ENCODE measurements at regions not wholly inside any gene's neighbourhood (a gene's known extent, or its start where the extent isn't known, plus 50 kb on each side); places are given as distances from the start of the nearest gene placed in this dataset.

DNA sequence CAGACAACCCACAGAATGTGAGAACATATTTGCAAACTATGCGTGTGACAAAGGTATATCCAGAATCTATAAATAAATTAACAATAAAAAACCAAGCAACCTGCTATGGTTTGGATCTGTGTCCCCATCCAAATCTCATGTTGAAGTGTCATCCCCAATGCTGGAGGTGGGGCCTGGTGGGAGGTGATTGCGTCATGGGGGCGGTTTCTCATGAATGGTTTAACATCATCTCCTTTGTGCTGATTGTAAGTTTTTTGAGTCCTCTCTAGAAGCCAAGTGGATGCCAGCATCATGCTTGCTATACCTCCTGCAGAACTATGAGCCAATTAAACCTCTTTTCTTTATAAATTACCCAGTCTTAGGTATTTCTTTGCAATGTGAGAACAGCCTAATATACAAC lies 335.4 kb downstream of the MAN2A1 start:
- no peak overlapping the region for H3K4me3 ChIP-seq (ENCODE audit: low read depth, low read length, poor library complexity, severe bottlenecking)
- no peaks in the 10 kb centered on the region for H3K4me1 ChIP-seq (ENCODE audit: insufficient read depth, low read length, poor library complexity, severe bottlenecking)
- ChIA-PET CTCF (ENCODE audit: unreplicated experiment) (no interaction called here), POLR2A (interaction anchor here (0.7 kb wide), 2 partner anchors 14 kb away, joined by 3 read pairs; no protein-coding TSS in a partner anchor)
- DNase-seq (ENCODE audit: low spot score): no peak
- intact Hi-C loops (cut with micrococcal nuclease; ENCODE audit: unreplicated experiment): no loop called here
- H3K9me3 ChIP-seq (ENCODE audit: low read length): no peaks in the 10 kb centered on the region
- no peak for TF ChIP-seq EZH2phosphoT487 (IDR thresholded peaks at IDR 0.05; ENCODE audit: borderline replicate concordance, low read depth, low read length)
- TF ChIP-seq, protein P1, sequence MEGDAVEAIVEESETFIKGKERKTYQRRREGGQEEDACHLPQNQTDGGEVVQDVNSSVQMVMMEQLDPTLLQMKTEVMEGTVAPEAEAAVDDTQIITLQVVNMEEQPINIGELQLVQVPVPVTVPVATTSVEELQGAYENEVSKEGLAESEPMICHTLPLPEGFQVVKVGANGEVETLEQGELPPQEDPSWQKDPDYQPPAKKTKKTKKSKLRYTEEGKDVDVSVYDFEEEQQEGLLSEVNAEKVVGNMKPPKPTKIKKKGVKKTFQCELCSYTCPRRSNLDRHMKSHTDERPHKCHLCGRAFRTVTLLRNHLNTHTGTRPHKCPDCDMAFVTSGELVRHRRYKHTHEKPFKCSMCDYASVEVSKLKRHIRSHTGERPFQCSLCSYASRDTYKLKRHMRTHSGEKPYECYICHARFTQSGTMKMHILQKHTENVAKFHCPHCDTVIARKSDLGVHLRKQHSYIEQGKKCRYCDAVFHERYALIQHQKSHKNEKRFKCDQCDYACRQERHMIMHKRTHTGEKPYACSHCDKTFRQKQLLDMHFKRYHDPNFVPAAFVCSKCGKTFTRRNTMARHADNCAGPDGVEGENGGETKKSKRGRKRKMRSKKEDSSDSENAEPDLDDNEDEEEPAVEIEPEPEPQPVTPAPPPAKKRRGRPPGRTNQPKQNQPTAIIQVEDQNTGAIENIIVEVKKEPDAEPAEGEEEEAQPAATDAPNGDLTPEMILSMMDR (conservative IDR thresholded peaks at IDR 0.05; ENCODE audit: low read length): no peak
- H3K4me2 ChIP-seq (ENCODE audit: low read length): no peak overlapping the region
- no peak overlapping the region for H2AFZ ChIP-seq (ENCODE audit: low read length)
- H3K79me2 ChIP-seq (ENCODE audit: insufficient read depth, low read depth, low read length): no peaks in the 10 kb centered on the region
- H3K36me3 ChIP-seq (ENCODE audit: insufficient read depth, low read length): no peaks in the 10 kb centered on the region
- H3K9me2 ChIP-seq (ENCODE audit: insufficient read depth, low read length): no peaks in the 10 kb centered on the region
- H3K27ac ChIP-seq (ENCODE audit: low read depth, low read length, poor library complexity, severe bottlenecking): no peak overlapping the region
- no TSS peak for BruUV-seq (replicated peaks)
- H4K20me1 ChIP-seq (ENCODE audit: insufficient read depth, low read length): no peaks in the 10 kb centered on the region

DNA sequence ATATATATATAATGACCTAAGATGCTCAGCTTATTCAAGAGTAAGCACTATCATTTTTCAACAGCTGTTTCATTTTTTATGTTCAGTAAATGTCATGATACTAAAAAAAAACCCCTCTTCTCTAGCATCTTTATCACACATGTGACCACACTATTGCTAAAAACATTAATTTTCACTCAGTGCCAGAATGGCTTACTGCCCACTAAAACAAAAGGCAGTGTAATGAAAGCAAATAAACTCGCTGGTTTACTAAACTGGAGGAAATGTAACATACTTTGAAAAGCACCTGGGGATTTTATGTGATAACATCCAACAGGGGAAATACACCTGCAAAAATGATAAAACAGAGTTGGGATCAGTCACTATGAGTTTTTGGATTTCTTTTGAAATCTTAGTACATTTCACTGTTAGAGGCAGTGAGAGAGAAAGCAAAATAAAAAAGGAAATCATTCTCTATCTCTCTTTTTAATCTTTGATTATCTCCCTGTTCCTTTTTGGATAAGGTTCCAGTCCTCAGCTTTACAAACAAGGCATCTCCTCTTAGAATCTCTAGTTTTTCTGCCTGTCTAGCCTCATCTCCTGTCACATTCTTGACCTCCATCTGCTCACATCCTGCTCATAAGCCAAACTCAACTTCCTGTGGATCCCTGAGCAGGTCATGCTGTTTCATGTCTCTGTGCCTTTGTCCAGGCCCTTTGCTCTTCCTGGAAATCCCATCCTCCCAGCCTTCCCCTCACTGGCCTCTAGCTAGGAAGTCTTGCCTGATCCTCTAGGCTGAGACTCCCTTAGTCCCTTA lies 338.0 kb downstream of the MAN2A1 start:
- Histone ChIP-seq H3K9me3 (ENCODE audit: low read length) (no peaks in the 10 kb centered on the region), H3K4me3 (ENCODE audit: low read depth, low read length, poor library complexity, severe bottlenecking) (no peak overlapping the region), H4K20me1 (ENCODE audit: insufficient read depth, low read length) (no peaks in the 10 kb centered on the region), H3K9me2 (ENCODE audit: insufficient read depth, low read length) (no peaks in the 10 kb centered on the region), H3K27ac (ENCODE audit: low read depth, low read length, poor library complexity, severe bottlenecking) (no peak overlapping the region), H3K36me3 (ENCODE audit: insufficient read depth, low read length) (no peaks in the 10 kb centered on the region), H3K4me1 (ENCODE audit: insufficient read depth, low read length, poor library complexity, severe bottlenecking) (no peaks in the 10 kb centered on the region), H2AFZ (ENCODE audit: low read length) (no peak overlapping the region), H3K4me2 (ENCODE audit: low read length) (no peak overlapping the region), H3K79me2 (ENCODE audit: insufficient read depth, low read depth, low read length) (no peaks in the 10 kb centered on the region)
- intact Hi-C loops (cut with micrococcal nuclease; ENCODE audit: unreplicated experiment): no loop called here
- no peak for DNase-seq (ENCODE audit: low spot score)
- POLR2A ChIA-PET: interaction anchor here (0.8 to 1.1 kb wide), 2 partner anchors 21 to 334 kb away, joined by 3 to 5 read pairs; no protein-coding TSS in a partner anchor
- TF ChIP-seq EZH2phosphoT487 (IDR thresholded peaks at IDR 0.05; ENCODE audit: borderline replicate concordance, low read depth, low read length): no peak
- BruUV-seq (replicated peaks): no TSS peak
- CTCF ChIA-PET (ENCODE audit: unreplicated experiment): no interaction called here

DNA sequence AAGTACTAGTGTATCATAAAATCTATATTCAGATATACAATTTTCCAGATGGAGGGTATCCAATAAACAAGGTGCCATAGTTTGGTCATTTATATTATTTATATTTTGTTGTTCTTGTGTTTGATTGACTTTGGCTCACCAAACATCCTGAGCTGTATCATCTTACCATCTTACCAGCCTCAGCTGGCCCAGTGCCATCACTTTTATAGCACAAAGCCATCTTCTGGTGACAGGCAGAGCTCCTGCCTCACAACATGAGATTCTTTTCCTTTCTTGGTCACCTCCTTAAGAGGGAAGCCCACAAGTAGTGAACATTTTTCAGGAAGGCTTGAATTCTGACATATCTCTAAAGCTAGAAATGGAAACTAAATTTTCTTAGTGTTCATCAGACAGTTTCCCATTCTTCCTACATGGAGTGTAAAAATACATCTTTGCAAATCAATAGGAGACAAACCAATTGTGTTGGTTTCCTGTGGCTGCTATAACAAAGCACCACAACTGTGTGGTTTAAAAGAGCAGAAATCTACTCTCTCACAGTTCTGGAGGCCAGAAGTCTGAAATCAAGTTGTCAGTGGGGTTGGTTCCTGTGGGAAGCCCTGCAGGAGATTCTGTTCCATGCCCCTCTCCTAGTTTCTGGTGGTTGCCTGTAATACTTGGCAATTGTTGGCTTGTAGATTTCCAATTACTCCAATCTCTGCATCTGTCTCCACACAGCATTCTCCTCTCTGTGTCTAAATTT lies 341.8 kb downstream of the MAN2A1 start:
- CTCF ChIA-PET (ENCODE audit: unreplicated experiment): no interaction called here

More for the DNA sequence above, 341.8 kb downstream of the MAN2A1 start:
- H4K20me1 ChIP-seq (ENCODE audit: insufficient read depth, low read length): no peaks in the 10 kb centered on the region
- DNase-seq (ENCODE audit: low spot score): no peak
- POLR2A ChIA-PET: interaction anchor here (1.0 kb wide), 1 partner anchor 17 kb away, joined by 5 read pairs; no protein-coding TSS in a partner anchor
- no peaks in the 10 kb centered on the region for H3K9me2 ChIP-seq (ENCODE audit: insufficient read depth, low read length)
- H3K9me3 ChIP-seq (ENCODE audit: low read length): no peaks in the 10 kb centered on the region
- no peaks in the 10 kb centered on the region for H3K4me1 ChIP-seq (ENCODE audit: insufficient read depth, low read length, poor library complexity, severe bottlenecking)
- intact Hi-C loops (cut with micrococcal nuclease; ENCODE audit: unreplicated experiment): no loop called here
- no TSS peak for BruUV-seq (replicated peaks)
- H2AFZ ChIP-seq (ENCODE audit: low read length): no peak overlapping the region
- H3K36me3 ChIP-seq (ENCODE audit: insufficient read depth, low read length): no peaks in the 10 kb centered on the region
- H3K79me2 ChIP-seq (ENCODE audit: insufficient read depth, low read depth, low read length): no peaks in the 10 kb centered on the region
- H3K27ac ChIP-seq (ENCODE audit: low read depth, low read length, poor library complexity, severe bottlenecking): no peak overlapping the region
- TF ChIP-seq, protein P1 (conservative IDR thresholded peaks at IDR 0.05; ENCODE audit: low read length): no peak
- TF ChIP-seq EZH2phosphoT487 (IDR thresholded peaks at IDR 0.05; ENCODE audit: borderline replicate concordance, low read depth, low read length): no peak
- H3K4me3 ChIP-seq (ENCODE audit: low read depth, low read length, poor library complexity, severe bottlenecking): no peak overlapping the region
- no peak overlapping the region for H3K4me2 ChIP-seq (ENCODE audit: low read length)
